GM12865 (cell line): ENCODE measurements at regions not wholly inside any gene's neighbourhood (a gene's known extent, or its start where the extent isn't known, plus 50 kb on each side); places are given as distances from the start of the nearest gene placed in this dataset.

Experiments used
- DNase-seq: peaks from one replicate; pipeline ENCODE4 v3.0.0; 2010; ENCODE audit warnings: low read depth
- H3K4me3 ChIP-seq: 2 replicates; pipeline ENCODE4 v1.5.1; 2011; ENCODE audit warnings: mild to moderate bottlenecking, low read depth, low read length, control low read depth
- TF ChIP-seq, protein P1 (sequence below): IDR thresholded peaks from 2 replicates; pipeline ENCODE4 v1.5.1; 2011; ENCODE audit warnings: low read length, control low read depth, low read depth, inconsistent platforms; ENCODE audit not compliant: insufficient read depth; ENCODE audit errors: missing control alignments

DNA sequence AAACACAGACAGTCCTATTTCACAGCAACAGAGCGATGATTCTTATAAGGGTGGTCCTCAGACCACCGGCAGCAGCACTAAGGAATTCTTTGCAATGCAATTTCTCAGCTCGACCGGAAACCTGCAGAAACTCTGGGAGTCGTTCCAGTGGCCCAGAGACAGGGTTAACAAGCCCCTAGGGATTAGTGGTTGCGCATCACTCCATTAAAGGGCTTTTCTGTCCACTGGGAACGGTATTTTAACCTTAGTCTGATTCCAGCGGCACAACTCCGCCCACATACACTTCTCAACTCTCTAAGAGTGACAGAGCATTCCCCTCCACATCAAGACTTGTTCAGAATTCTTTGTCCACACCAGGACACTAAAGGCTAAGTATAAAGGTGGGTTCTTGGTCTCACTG is 341.5 kb downstream of the TFAP2A start:
- no peak for DNase-seq
- H3K4me3 ChIP-seq = no peak overlapping the region
- TF ChIP-seq, protein P1, sequence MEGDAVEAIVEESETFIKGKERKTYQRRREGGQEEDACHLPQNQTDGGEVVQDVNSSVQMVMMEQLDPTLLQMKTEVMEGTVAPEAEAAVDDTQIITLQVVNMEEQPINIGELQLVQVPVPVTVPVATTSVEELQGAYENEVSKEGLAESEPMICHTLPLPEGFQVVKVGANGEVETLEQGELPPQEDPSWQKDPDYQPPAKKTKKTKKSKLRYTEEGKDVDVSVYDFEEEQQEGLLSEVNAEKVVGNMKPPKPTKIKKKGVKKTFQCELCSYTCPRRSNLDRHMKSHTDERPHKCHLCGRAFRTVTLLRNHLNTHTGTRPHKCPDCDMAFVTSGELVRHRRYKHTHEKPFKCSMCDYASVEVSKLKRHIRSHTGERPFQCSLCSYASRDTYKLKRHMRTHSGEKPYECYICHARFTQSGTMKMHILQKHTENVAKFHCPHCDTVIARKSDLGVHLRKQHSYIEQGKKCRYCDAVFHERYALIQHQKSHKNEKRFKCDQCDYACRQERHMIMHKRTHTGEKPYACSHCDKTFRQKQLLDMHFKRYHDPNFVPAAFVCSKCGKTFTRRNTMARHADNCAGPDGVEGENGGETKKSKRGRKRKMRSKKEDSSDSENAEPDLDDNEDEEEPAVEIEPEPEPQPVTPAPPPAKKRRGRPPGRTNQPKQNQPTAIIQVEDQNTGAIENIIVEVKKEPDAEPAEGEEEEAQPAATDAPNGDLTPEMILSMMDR = no peak

DNA sequence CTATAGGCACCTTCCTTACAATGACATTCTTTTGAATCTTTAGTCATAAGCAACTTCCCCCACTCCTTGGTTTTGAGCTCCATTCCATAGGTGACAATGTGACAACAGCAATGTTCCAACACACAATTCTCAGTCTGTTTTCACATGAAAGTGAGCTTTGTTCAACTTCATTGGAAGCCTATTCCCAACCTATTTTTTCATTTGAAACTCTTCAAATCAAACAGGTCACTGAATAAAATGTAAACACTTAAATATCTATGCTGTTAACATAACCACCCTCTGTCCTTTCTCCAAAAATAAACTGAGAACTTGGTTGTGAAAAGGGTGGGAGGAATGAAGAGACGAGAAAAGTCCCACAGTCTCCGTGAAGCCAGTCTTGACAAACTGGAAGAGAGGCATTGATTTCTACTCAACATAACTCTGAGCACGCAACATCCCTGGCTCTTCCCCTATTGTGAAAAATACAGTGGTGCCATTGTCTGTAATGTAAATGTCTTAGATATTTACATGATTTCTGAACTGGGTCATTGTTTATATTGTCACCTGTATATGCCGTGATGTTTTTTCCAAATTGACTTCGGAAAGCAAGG is 343.1 kb downstream of the TFAP2A start:
- no peak for DNase-seq
- no peak overlapping the region for H3K4me3 ChIP-seq
- TF ChIP-seq, protein P1 = no peak

DNA sequence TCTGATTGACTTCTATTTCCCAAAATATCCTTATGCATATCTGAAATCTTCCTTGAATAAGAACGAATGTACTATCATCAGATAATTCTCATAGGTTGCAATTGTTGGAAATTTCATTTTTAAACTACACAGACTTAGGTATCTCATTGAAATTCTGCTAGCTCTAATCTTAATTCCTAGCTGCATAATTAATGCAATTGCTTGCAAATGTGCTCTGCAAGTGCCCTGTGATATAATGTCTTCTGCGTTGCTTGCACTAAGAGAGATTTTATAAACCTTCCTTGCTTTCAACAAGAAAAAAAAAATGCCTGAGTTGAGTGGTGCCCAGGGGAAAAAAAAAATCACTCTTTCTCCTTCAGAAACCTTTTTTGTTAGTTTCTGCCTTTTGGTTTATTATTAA is 354.9 kb downstream of the TFAP2A start:
- TF ChIP-seq, protein P1 = no peak
- DNase-seq = no peak

DNA sequence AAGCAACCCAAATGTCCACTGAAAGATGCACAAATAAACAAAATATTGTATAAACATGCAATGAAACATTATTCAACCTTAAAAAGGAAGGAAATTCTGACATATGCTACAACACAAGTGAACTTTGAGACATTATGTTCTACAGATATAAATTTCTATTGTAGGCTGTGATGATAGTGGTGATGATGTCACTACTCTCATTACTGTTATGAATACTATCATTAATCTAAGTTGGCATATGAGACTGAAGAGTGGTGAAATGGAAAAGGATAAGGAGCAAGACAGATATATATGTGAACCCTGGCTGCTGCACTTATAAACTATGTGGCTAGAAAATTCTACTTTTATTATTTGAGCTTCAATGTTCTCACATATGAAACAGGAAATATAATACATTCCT is 360.2 kb downstream of the TFAP2A start:
- no peak for DNase-seq
- no peak overlapping the region for H3K4me3 ChIP-seq
- TF ChIP-seq, protein P1 = no peak

More for the DNA sequence above, 354.9 kb downstream of the TFAP2A start:
- H3K4me3 ChIP-seq = no peak overlapping the region

DNA sequence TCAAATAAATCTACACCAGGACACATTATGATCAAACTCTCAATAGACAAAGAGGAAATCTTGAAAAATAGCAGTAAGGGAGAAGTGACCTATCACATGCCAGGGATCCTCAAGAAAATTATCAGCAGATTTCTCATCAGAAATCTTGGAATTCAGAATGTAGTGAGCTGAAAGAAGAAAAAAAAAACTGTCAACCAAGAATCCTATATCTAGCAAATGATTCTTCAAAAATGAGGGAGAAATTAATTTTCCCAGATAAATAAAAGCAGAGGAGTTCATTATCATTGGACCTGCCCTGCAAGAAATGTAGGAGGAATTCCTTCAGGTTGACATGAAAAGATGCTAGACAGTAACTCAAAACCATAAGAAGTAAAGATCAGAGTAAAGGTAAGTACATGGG is 363.6 kb downstream of the TFAP2A start:
- H3K4me3 ChIP-seq = no peak overlapping the region
- TF ChIP-seq, protein P1 = no peak
- no peak for DNase-seq

DNA sequence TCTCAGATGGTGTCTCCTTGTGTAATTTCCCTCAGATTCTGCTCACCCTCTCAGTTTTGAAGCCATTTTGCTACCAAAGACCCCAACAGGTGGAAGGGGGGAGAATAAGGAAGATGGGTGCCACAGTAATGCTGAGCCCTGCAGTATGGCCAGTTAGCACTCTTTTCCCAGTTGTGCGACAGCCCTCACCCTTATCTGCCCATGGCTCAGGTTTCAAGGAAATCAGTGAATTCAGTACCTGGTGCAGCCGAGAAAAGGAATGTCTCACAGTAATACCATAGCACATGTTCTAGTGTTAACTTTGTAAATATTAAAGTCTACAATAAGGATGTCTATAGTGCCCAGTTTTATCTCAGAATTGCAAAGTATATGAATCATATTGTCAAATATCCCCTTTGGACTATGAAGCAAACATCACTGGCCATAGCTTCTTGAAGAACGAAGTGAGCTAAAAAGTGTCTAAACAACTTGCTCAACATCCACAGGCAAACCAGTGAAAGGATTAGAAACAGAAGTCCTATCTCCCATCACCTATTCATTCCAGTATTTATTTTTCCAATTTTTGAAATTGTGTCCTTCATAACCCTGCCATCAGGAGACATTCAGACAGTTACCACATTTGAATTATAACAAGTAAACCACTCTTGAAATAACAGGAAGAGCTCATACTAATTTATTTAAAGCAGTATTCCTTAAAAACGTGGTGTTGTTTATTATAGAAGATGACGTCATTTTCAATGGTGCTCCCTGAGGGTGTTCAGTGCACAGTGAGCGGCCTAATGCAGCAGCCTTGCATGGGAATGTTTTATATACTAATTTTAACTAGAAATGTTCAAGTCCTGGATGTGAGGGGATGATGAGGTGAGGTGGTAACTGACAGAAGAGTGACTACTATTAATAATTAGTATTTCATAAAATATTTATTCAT is 366.2 kb downstream of the TFAP2A start:
- no peak overlapping the region for H3K4me3 ChIP-seq
- no peak for DNase-seq
- TF ChIP-seq, protein P1 = no peak
